Panc1 (cell line): ENCODE measurements at regions not wholly inside any gene's neighbourhood (a gene's known extent, or its start where the extent isn't known, plus 50 kb on each side); places are given as distances from the start of the nearest gene placed in this dataset.

ENCODE experiments used
- SIN3A ChIP-seq: IDR thresholded peaks from 2 replicates; pipeline ENCODE4 v1.6.1; 2012; ENCODE audit warnings: low read depth, mild to moderate bottlenecking, low read length, moderate library complexity, borderline replicate concordance; ENCODE audit not compliant: insufficient read depth
- TF ChIP-seq, protein P1 (sequence below): fragments of 450-650 bp; IDR thresholded peaks from 2 replicates; pipeline ENCODE4 v1.5.1; 2017; ENCODE audit warnings: mild to moderate bottlenecking

DNA sequence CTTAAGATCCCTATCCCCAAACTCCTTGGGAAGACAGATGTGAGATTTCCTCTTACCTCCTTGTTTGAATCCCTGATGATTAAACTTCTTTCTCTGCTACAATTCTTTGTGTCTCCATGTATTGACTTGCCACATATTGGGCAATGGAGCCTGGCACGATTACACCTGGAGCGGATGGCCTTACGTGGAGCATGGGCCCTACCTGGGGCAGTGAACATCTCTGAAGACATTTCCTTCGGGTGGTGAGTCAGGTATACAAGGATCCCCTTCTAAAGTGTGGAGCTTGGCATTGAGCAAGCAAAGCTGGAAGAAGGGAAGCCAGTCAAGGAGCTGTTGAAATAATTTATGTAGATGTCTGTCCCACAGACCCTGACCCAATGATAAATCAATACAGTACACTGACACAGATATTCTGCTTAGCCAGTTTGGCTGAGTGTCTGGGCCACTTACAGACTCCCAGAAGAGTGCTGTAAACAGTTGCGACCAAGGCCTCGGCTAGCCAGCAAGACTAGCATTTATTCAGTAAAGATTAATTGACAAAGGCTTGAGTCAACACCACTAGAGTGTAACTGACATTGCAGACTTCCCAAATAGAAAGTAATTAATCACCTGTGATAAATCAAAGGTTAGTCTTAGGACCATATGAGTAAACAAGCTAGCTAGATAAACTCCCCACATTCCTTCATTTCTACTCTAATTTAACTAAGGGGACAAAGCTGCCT, 83.1 kb upstream of the KCNK1 start:
- TF ChIP-seq, protein P1, sequence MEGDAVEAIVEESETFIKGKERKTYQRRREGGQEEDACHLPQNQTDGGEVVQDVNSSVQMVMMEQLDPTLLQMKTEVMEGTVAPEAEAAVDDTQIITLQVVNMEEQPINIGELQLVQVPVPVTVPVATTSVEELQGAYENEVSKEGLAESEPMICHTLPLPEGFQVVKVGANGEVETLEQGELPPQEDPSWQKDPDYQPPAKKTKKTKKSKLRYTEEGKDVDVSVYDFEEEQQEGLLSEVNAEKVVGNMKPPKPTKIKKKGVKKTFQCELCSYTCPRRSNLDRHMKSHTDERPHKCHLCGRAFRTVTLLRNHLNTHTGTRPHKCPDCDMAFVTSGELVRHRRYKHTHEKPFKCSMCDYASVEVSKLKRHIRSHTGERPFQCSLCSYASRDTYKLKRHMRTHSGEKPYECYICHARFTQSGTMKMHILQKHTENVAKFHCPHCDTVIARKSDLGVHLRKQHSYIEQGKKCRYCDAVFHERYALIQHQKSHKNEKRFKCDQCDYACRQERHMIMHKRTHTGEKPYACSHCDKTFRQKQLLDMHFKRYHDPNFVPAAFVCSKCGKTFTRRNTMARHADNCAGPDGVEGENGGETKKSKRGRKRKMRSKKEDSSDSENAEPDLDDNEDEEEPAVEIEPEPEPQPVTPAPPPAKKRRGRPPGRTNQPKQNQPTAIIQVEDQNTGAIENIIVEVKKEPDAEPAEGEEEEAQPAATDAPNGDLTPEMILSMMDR, result no peak
- TF ChIP-seq SIN3A, result no peak
